Stimulated activated CD8-positive, alpha-beta memory T cell treated with anti-CD3 and anti-CD28 coated beads, Interleukin-4, amount 100 ng/mL, for 48 hours (primary cell): ENCODE measurements at regions not wholly inside any gene's neighbourhood (a gene's known extent, or its start where the extent isn't known, plus 50 kb on each side); places are given as distances from the start of the nearest gene placed in this dataset.

Experiments used
- DNase-seq: peaks from one replicate; pipeline ENCODE4 v3.0.0-alpha.2; 2020

DNA sequence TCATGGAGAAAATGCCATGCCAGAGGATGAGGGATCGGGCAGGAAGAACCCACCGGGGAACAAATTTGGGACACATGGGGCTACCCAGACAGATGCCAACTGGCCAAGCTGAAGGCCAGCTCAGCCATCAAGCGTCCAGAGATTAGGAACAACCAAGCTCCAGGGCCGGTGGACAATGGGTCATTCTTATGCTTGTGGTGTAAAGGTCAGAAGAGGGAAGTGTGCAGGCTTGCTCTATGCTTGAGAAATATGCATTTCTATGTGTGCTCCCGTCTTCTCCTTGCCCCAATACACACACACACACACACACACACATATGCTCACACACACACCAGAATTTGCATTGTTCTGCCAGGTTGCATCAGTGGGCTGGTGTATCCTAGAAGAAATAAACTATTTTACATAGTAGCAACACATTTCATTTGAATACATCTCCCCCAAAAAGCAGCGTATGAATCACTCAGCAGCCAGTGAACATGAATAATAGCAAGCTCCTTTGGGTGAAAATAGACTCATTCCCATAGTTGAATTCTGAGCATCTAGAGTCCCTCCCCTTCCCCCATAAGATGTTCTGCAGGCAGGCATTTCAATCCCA lies 201.9 kb upstream of the PPARGC1A start:
- no peak for DNase-seq

DNA sequence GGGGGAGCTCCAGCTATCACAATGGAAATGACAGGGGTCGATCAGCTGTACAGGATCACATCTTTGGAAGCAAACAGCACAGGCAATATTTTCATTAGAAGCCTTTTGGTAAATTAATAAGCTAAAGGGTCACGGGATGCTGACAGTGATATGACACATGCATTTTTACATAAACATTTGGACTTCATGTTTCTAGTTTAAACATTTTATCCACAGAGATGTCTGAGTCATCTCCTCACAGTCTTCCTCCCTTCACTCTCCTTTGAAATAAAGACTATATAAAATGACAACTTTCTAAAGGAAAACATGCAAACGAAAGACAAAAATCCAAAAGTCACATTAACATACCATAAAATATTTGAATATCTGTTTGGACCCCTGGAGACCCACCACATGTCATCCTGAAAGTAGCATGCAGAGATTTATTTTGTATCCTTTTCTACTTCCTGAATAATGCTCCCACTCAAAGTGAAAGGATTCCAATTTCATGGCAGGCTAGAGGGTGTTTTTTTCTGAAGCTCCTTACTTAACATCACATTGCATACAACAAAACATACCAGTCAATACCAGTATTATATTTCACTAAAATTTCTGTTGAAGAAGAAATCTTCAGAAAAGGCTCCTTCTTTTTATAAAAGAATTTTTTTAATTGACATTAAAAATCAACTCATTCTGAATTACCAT lies 200.1 kb upstream of the PPARGC1A start:
- DNase-seq: no peak

DNA sequence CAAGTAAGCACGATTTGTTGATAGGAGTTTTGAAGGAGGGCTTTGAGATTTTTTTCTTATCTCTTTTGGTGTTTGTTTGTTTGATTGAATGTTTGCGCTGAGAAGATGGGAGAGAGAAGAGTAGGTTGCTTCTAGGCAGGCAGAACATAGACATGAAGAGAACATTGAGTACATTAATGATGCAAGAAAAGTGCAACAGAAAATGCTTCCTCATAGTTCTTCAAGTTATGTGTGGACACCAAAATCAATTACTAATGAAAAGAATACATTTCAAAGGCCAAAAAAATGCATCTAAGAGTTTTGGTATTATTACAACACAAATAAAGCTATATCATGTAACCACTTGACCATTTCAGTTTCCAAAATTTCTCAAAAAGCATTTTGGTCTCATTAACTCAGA lies 191.0 kb upstream of the PPARGC1A start:
- no peak for DNase-seq

DNA sequence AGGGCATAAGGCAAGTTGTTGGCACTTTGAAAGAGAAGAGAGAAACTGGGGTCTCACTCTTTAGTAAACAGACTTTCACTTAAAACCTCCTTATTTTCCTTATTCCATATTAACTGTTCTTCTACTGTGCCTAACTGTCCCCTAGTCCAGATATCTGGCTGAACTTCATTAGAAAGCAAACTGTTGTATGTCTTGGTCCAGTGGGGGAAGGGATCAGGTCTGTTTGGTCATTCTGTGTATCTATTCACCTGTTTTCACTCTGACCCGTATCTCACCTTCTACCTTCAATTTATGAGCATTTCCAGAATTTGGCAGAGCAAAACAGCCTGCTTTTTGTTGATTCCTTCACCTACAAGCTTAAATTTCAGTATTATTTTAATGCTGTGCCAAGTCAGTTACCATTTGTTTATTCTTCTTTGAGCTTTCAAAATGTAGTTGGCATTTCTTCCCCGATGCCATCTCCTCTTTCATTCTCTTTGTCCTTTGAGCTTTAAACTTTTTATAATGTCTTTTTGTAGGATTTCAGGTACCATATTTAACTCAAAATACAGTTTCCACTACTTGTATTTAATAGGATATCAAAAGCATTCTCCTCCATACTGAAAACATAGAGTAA lies 188.6 kb upstream of the PPARGC1A start:
- DNase-seq: no peak

DNA sequence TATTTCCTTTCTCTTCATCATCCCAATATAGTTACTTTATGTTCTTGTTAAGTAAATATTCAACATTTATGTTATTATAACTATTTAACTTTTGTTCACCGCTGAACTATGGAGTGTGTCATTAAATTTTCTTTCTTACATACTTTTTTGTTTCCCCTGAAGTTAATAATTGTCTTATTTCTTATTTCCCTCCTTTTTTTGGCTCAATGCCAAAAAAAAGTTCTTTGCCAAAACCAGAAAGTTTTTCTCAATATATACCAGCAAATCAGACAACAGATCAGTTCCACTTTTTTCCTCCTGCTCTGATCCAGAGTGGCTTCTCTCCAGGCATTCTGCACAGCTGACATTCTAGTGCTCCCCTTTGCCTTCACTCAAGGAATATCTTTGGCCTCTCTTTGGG lies 187.0 kb upstream of the PPARGC1A start:
- no peak for DNase-seq

DNA sequence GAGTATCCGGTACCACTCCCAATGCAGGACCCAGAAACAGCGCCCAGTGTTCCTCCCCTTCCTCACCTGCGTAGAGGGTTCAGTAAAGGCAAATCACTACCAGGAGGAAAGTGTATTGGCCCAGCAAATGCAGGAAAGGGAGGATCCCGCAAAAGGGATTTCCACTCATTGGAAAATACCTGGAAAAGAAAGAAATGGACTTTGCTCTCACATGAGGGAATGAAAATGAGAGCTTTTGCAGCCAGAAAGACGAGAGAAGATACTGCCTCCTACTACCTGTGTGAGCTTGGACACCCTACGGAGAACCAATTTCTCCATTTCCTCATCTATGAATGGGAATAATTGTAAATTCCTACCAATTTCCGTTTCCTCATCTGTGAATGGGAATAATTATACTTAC lies 184.1 kb upstream of the PPARGC1A start:
- DNase-seq: no peak

DNA sequence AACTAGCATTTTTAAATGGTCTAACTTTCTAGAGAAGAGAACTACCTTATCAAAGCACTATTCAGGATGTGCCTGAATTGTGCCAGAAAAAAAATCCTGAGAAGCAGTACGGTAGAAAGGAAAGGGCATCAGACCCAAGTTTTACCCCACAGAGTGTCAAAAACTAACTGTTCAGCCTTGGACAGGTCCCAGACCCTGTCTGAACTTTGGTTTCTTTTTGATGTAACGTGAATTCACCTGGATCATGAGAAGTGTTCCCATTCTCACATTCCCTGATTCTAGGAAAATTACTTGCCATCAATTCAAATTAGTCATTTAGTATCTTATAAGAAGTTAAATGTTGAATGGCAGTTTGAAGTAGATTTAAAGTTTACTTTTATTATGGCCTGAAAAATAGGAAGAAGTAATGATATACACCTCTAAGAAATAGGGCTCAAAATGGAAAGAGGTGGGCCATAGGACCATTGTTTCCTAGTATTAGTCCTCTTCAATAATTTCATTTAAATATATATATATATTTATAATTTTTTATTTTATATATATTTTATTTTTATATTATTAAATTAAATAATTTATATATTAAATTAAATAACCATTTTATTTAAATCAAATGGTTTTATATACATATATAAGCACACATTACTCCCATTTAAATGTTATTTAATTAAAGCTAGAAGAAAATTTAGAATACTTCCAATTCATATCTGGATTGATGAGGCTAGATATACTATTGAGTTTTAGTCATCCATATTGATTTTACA lies 181.9 kb upstream of the PPARGC1A start:
- DNase-seq: no peak

DNA sequence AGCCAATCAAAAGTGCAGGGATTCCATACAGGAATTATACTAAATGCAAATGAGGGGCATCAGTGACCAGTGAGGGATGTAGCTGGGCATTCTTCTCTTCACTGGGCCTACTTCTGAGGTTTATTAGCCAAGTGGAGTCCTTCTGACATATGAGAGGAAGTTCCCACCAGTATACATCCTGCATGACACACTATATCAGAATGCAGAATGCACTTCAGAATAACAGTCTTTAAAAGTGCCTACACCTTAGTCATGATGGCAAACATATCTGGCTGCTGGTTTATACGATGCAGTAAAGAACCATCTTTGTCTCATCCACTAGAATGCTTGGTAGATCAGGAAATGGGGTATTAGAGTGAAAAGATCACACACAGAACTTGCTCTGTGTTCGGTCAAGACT lies 180.3 kb upstream of the PPARGC1A start:
- no peak for DNase-seq

DNA sequence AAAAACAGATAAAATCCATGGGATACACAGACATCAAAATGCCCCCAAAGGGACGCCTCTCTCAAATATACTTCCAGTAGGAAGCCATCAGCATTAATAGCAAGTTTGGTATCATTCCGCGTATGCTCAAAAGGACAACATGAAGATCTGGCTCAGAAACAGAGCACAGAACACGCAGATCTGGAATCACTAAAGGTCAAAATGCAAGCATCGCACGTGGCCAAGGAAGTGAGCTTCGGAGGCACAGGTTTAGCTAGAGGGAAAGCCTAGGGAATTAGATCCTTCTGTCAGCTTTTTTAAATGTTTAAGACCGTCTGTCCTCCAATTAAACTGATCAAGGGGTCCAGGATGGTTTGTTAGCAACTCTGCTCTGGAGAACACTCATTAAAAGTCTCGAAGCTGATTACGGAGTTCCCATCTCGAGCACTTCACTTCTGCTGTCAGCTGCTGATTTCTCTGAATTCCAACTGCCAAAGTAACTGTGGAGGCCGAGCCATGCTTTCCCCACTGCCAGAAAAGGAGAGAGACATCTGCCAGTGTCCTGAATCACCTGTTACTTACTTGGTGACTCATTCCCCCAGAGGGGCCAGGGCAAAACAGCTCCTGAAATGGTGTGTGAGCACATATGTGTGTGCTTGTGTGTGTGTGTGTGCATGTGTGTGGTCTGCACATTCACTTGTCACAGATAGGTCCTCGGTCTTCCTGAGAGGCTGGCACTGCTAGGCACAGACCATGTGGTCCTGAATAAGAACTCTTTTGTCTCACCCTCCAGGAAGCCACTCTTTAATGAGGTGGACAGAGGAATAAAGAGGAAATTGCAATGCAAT lies 177.7 kb upstream of the PPARGC1A start:
- DNase-seq: no peak

DNA sequence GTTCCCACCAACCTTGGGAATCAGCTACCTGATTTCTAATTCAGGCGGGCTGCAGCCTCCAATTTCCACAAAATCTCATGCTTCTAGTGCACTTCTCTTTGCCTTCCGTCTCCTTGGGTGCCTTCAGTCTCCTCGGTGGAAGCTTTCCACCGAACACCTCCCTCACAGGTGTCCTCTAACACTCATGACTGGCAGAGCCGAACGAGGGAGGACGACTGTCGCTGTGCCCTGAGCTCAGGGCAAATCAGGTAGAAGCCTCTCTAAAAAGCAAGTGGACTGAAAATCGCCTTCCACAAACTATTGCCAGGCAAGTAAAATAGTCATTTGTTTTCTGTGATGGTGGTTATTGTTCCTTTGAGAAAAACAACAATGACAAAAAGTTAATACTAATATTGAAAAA lies 176.1 kb upstream of the PPARGC1A start:
- DNase-seq: no peak

DNA sequence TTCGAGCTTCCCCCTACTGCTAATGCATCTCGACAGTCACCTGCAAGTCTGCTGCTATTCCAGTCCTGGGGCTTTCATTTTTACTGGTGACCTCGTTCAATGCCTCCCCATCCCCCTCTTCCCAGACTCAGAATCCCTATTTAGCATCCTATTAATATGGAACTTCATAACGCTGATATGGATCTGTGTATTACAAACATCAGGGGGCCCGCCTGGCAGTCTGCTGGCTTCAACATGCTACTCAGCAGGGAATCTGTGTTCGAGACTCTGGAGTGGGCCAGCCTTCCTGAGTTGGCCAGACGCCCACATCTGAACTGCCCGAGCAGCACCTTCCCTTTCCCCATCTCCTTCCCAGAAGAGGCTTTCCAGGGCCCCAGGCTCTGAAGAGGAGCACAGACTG lies 173.9 kb upstream of the PPARGC1A start:
- DNase-seq: no peak

DNA sequence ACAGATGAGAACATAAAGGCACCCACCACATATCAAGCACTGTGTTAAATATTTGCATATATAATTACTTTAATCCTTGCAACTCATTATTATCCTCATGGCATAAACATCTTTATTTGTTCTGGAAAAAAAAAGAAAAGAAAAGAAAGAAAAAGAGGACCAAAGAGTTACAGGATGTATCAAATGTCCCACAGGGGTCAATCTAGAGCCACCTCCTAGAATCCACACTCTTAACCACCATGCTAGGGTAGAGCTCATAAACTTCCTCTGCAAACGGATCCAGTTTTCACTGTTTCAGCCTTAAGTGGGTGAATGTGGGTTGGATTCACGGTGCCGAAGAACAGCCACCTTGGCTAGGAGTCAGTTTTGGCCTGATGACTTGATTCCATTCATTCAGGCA lies 171.1 kb upstream of the PPARGC1A start:
- DNase-seq: no peak

DNA sequence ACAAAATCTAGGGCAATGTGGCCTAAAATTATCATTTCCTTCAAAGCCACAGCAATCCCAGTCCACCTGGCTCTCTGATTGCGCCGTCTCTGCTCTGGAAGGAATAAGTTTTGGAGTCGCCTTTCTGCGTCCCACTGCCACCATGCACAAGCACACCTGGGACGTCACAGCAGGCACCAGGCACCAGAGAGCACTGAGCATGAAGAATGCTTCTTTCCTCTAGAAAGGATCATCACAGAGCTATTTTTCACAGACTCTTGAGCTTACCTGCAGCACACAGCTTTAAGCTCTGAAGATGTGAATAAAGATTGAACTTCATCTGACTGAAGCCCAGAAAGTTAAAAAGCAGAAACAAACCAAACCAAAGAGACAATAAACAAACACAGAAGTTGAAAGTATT lies 170.0 kb upstream of the PPARGC1A start:
- DNase-seq: no peak

DNA sequence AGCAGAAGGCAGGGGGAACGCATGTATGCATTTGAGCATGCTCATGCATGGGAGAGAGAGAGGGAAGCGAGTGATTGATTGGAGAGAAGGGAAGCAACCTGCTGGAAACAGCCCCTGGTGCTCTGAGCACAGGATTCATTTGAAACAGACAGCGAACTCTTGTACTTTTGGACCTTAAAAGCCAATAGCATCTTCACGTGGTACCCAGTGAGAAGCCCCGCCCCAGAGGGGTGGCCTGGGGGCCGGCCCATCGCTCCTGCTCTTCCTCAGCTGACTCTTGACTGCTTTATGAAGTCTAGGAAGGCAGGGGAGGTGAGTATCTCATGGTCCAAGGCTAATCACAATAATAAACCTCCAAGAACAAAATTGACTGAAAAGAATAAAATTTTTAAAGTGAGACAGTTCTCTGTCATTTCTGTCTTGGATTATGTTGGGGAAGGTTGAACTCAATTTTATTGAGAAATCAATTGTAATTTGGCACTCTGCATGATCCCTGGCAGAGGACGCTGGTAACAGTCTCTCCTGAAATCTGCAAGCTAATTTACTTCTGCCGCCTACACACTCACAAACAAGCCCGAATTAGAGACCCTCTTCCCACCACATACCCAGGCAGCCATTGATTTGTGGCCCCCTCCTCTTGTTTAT lies 168.2 kb upstream of the PPARGC1A start:
- DNase-seq: no peak

DNA sequence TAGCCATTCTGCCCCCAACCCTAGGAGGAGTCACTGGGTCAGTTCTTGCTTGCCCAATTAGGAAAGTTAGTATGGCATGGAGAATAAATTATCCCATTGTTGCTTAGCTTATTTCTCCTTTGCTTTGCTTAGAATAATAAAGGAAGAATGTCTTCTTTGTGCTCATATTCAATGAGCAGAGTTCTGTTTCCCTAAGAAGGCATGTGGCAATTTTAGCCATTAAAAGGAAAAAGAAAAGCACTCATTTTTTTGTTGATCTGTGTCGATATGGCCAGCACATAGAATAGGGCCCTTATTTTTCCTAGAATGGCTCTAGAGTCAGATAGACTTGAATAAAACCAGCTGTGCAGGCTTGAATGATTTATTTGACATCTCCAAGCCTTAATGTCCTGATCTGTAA lies 166.4 kb upstream of the PPARGC1A start:
- DNase-seq: no peak

DNA sequence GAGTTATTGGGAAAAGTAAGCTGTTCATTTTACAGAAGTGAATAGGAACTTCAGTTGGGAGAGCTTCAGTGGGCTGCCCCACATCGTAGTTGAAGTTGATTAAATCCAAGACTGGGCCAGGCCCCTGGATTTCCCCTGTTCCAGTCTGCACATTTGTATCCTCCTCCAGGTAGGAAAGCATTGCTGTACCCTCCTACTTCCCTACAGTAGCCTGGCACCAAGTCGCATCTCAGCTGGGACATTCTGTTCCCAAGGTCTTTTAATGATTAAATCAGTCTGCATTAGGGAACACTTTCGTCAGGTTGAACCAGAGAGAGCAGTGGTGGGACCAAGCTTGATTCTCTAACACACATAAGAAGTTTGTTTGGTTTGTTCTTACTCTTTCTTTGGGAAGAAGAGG lies 165.8 kb upstream of the PPARGC1A start:
- no peak for DNase-seq

DNA sequence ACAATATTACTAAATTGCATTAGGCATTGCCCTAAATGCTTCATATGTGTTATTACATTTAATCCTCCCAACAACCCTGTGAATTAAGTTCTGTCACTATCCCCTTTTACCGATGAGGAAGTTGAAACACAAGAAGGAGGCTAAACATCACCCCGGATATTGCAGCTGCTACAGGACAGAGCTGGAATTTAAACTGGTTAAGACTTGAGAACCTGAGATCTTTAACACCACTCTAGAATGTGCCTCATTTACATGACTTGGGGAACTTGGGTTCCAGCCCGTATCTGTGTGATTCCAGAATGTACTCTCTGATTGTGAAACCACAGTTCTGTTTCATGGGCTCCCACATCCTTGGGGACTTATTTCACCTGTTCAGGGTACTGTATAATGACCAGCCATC lies 165.1 kb upstream of the PPARGC1A start:
- DNase-seq: no peak

DNA sequence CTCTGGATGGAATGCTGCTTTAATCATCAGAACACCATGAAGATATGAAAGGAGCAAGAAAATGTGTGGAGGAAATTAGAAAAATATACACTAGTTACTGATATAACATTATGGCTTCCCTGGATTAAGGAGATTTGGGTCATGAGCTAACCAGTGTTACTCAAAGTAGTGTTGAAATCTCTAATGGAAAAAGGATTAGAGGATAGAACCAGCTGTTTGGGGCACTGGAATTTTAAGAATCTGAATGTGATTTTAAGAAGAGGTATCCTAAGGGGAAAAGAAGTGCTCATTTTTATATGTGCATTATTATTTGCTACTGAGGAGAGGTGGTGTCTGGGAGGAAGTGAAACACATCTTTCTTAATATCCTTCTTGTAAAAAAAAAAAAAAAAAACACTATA lies 164.1 kb upstream of the PPARGC1A start:
- no peak for DNase-seq

DNA sequence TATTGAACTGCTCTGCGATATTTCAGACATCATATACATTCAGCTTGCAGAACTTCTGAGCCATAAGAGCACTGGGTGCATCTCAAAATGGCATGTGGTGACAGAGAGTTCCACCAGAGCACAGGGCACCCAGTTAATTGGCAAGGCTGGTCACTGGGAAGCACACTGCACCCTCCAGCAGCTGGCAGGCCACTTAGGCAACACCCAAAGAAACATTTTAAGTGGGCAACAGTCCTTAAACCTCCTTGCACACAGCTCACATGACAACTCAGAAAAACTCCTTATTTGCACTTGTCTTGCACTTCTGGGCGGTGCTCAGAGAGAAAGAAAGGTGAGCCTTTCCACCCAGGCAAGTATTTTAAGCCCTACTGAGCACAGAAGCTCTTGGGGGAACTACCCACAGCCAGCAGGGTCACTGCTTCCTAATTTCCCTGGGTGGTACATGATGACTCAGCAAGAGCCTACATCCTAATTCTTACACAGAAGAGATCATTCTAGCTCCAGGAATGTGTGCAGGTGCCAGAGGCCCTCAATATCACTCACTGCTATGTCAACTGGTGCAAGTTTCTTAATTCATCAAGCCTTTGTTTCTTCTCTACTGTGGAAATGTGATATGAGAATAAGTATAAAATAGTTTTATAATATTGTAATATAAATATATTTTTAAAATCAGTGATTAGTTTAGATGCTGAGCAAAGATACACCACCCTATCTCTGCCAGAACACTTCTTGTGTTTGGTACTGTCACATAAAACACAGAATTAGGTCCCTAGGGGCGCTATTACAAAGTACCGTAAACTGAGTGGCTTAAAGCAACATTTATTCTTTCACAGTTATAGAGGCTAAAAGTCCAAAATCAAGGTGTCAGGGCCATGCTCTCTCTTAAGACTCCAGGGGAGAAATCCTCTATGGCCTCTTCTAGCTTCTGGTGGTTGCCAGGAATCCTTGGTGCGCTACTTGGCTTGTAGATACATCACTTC lies 155.1 kb upstream of the PPARGC1A start:
- no peak for DNase-seq

DNA sequence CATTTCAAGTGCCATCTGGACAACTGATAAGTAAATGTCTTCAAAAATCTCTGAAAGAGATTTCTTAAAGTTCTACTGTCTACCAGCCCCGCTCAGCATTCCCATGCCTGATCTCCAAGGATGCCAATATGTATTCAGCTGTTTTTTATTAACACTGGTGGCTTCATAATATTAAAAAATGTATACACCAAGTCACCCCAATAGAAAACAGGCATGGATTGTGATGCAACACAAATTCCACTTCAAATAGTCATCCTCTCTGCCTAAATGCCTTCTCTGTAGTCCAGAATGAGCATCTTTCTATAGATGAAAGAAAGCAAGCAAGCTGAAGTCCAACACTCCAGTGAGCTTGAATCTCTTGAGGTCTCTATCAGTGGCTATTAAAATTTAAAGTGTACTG lies 152.2 kb upstream of the PPARGC1A start:
- no peak for DNase-seq

DNA sequence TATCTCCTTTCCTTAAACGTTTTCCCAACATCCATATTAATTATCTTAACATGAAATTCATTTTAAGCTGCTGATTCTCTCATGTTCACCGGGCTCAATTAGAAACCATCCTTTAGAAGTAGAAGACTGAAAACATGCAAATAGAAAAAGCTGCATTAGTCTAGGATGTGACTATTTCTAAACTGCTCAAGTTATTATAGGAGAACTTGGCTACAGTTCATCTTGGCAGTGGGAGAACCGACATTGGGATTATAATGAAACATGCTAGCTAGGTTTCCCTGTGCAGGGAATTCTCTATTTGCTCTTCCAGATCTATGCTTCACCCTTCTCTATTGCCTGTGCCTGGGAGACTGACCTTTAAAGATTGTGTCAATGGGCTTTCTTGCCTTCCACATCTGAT lies 151.0 kb upstream of the PPARGC1A start:
- DNase-seq: no peak
